Keratinocyte (primary cell): ENCODE measurements at regions not wholly inside any gene's neighbourhood (a gene's known extent, or its start where the extent isn't known, plus 50 kb on each side); places are given as distances from the start of the nearest gene placed in this dataset.

Experiments used
- DNase-seq: peaks from one replicate; pipeline ENCODE4 v3.0.0-alpha.2; 2011; ENCODE audit warnings: low read depth, missing footprints, low spot score
- FAIRE-seq: peaks from 2 replicates; lab custom pipeline; 2011; peaks lifted over from hg19 to GRCh38; lab: Jason Lieb, UNC
- H2AFZ ChIP-seq: 2 replicates; pipeline ENCODE4 v1.6.0; 2012; ENCODE audit warnings: low read length, control low read depth, inconsistent platforms; ENCODE audit not compliant: control insufficient read depth
- H3K27ac ChIP-seq: 2 replicates; pipeline ENCODE4 v1.5.1; 2011; ENCODE audit warnings: low read length; ENCODE audit not compliant: control insufficient read depth, insufficient read depth
- H3K27me3 ChIP-seq: 3 replicates; pipeline ENCODE4 v1.6.0; 2011; ENCODE audit warnings: low read length; ENCODE audit not compliant: control insufficient read depth, insufficient read depth; ENCODE audit errors: extremely low read depth
- H3K36me3 ChIP-seq, 2 experiments: 2 replicates in 1 of 2; 3 replicates in 1 of 2; pipeline ENCODE4 v1.5.1; 2011; ENCODE audit warnings: low read length in 2 of 2, mild to moderate bottlenecking in 1 of 2; ENCODE audit not compliant: control insufficient read depth in 2 of 2, insufficient read depth in 2 of 2; ENCODE audit errors: extremely low read depth in 1 of 2
- H3K4me1 ChIP-seq: 3 replicates; pipeline ENCODE4 v1.5.1; 2011; ENCODE audit warnings: low read length; ENCODE audit not compliant: control insufficient read depth, insufficient read depth; ENCODE audit errors: extremely low read depth
- H3K4me2 ChIP-seq: 3 replicates; pipeline ENCODE4 v1.6.0; 2011; ENCODE audit warnings: low read depth, low read length; ENCODE audit not compliant: control insufficient read depth, insufficient read depth; ENCODE audit errors: extremely low read depth
- H3K4me3 ChIP-seq, 3 experiments: fragments of 200-600 bp in 1 of 3; sonication (generic) in 1 of 3; 2 replicates in 2 of 3; 3 replicates in 1 of 3; pipeline ENCODE4 v1.5.1; 2011 to 2016; ENCODE audit warnings: low read length in 3 of 3, mild to moderate bottlenecking in 3 of 3, control low read depth in 2 of 3, inconsistent platforms in 1 of 3, low read depth in 1 of 3, mixed read lengths in 1 of 3, mixed run types in 1 of 3, moderate library complexity in 1 of 3; ENCODE audit not compliant: control insufficient read depth in 2 of 3, insufficient read depth in 2 of 3; ENCODE audit errors: extremely low read depth in 1 of 3
- H3K79me2 ChIP-seq: 2 replicates; pipeline ENCODE4 v1.6.0; 2012; ENCODE audit warnings: low read length; ENCODE audit not compliant: control insufficient read depth, insufficient read depth
- H3K9ac ChIP-seq: 3 replicates; pipeline ENCODE4 v1.6.0; 2011; ENCODE audit warnings: low read length; ENCODE audit not compliant: control insufficient read depth, insufficient read depth; ENCODE audit errors: extremely low read depth
- H3K9me1 ChIP-seq: 3 replicates; pipeline ENCODE4 v1.6.0; 2011; ENCODE audit warnings: low read length; ENCODE audit not compliant: control insufficient read depth, insufficient read depth; ENCODE audit errors: extremely low read depth
- H3K9me3 ChIP-seq: 2 replicates; pipeline ENCODE4 v1.5.1; 2012; ENCODE audit warnings: low read depth, low read length; ENCODE audit not compliant: control insufficient read depth
- H4K20me1 ChIP-seq: 3 replicates; pipeline ENCODE4 v1.6.0; 2011; ENCODE audit warnings: low read length; ENCODE audit not compliant: control insufficient read depth, insufficient read depth; ENCODE audit errors: extremely low read depth
- EZH2 ChIP-seq: IDR thresholded peaks from one replicate; pipeline ENCODE4 v1.6.1; 2012; ENCODE audit warnings: inconsistent platforms, mild to moderate bottlenecking, low read length, moderate library complexity
- dilution Hi-C: fragments of 300-500 bp; cut with MboI; formaldehyde crosslinking; loops from one replicate; pipeline ENCODE4 v1.7.0; 2020; ENCODE audit warnings: low sequenced_read_pairs; ENCODE audit not compliant: extremely low pct_ligation_motif_present
- TF ChIP-seq, protein P1 (sequence below), 3 experiments: IDR thresholded peaks in 1 of 3; conservative IDR thresholded peaks in 1 of 3; optimal IDR thresholded peaks in 1 of 3; 2 replicates in 2 of 3; 3 replicates in 1 of 3; pipeline versions ENCODE3 to v1.5.1; 2011; ENCODE audit warnings: low read length in 3 of 3, mild to moderate bottlenecking in 3 of 3, moderate library complexity in 2 of 3, control low read depth in 1 of 3, inconsistent platforms in 1 of 3; ENCODE audit not compliant: insufficient read depth in 2 of 3; ENCODE audit errors: extremely low read depth in 1 of 3

- H3K9me1 ChIP-seq = no peaks in the 10 kb centered on the region
- no peak overlapping the region for H3K4me2 ChIP-seq
- dilution Hi-C loops = no loop called here
- no peak overlapping the region for H2AFZ ChIP-seq
- no peaks in the 10 kb centered on the region for H3K4me1 ChIP-seq
- no peaks in the 10 kb centered on the region for H3K9me3 ChIP-seq
- TF ChIP-seq, protein P1, sequence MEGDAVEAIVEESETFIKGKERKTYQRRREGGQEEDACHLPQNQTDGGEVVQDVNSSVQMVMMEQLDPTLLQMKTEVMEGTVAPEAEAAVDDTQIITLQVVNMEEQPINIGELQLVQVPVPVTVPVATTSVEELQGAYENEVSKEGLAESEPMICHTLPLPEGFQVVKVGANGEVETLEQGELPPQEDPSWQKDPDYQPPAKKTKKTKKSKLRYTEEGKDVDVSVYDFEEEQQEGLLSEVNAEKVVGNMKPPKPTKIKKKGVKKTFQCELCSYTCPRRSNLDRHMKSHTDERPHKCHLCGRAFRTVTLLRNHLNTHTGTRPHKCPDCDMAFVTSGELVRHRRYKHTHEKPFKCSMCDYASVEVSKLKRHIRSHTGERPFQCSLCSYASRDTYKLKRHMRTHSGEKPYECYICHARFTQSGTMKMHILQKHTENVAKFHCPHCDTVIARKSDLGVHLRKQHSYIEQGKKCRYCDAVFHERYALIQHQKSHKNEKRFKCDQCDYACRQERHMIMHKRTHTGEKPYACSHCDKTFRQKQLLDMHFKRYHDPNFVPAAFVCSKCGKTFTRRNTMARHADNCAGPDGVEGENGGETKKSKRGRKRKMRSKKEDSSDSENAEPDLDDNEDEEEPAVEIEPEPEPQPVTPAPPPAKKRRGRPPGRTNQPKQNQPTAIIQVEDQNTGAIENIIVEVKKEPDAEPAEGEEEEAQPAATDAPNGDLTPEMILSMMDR (optimal IDR thresholded peaks at IDR 0.05 in 1 of 3, IDR thresholded peaks at IDR 0.05 in 1 of 3, conservative IDR thresholded peaks at IDR 0.05 in 1 of 3; ENCODE audit: extremely low read depth in 1 of 3, insufficient read depth in 2 of 3, low read length in 3 of 3) = no peak
- no peak for FAIRE-seq
- H3K9ac ChIP-seq = no peak overlapping the region
- H3K27ac ChIP-seq = no peak overlapping the region
- H4K20me1 ChIP-seq = no peaks in the 10 kb centered on the region
- H3K36me3 ChIP-seq = no peaks in the 10 kb centered on the region
- H3K79me2 ChIP-seq = no peaks in the 10 kb centered on the region
- H3K27me3 ChIP-seq = no peaks in the 10 kb centered on the region
- no peak for DNase-seq
- H3K4me3 ChIP-seq = no peak overlapping the region
Observed at GRCh38 chr12:102682366-102683289, 202.3 kb upstream of the IGF1 start.

DNA sequence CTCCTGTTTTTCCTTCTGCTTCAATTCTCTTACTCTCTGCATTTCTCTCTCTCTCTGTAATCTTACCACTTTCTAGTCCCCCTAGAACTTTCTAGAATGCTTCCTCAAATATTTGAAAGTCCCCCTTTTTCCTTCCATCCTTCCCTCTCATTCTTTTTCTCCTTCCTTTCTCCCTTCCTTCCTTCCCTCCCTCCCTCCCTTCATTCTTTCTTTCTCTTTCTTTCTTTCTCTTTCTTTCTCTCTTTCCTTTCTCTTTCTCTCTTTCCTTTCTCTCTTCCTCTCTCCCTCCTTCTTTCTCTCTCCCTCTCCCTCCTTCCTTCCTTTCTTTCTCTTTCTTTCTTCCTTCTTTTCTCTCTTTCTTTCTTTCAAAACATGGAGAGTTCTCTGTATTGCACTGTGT lies 201.4 kb upstream of the IGF1 start:
- H3K79me2 ChIP-seq = no peaks in the 10 kb centered on the region
- H3K9me1 ChIP-seq = no peaks in the 10 kb centered on the region
- dilution Hi-C loops = no loop called here

More for the DNA sequence above, 201.4 kb upstream of the IGF1 start:
- Histone ChIP-seq H3K27ac (no peak overlapping the region), H3K9ac (no peak overlapping the region), H3K4me2 (no peak overlapping the region), H3K4me3 (no peak overlapping the region), H3K9me3 (no peaks in the 10 kb centered on the region), H3K27me3 (no peaks in the 10 kb centered on the region), H2AFZ (no peak overlapping the region), H3K4me1 (no peaks in the 10 kb centered on the region), H3K36me3 (no peaks in the 10 kb centered on the region), H4K20me1 (no peaks in the 10 kb centered on the region)
- no peak for FAIRE-seq
- no peak for TF ChIP-seq EZH2
- TF ChIP-seq, protein P1 (optimal IDR thresholded peaks at IDR 0.05 in 1 of 3, IDR thresholded peaks at IDR 0.05 in 1 of 3, conservative IDR thresholded peaks at IDR 0.05 in 1 of 3; ENCODE audit: extremely low read depth in 1 of 3, insufficient read depth in 2 of 3, low read length in 3 of 3) = no peak
- DNase-seq = no peak
